Muscle of leg (tissue), 3 donors: ENCODE measurements at regions not wholly inside any gene's neighbourhood (a gene's known extent, or its start where the extent isn't known, plus 50 kb on each side); places are given as distances from the start of the nearest gene placed in this dataset.

Experiments used
- DNase-seq: peaks from one replicate; pipeline ENCODE4 v3.0.0; 2013
- H3K27ac ChIP-seq: one replicate; pipeline ENCODE4 v1.5.1; 2013; ENCODE audit warnings: mild to moderate bottlenecking, low read length, control low read depth
- H3K27me3 ChIP-seq: one replicate; pipeline ENCODE4 v1.6.1; 2013; ENCODE audit warnings: low read length; ENCODE audit not compliant: control insufficient read depth, insufficient read depth
- H3K36me3 ChIP-seq: one replicate; pipeline ENCODE4 v1.6.1; 2013; ENCODE audit warnings: low read length; ENCODE audit not compliant: control insufficient read depth, insufficient read depth
- H3K4me1 ChIP-seq: one replicate; pipeline ENCODE4 v1.6.1; 2013; ENCODE audit warnings: low read length; ENCODE audit not compliant: control insufficient read depth, insufficient read depth
- H3K4me3 ChIP-seq: one replicate; pipeline ENCODE4 v1.5.1; 2013; ENCODE audit warnings: low read length, control low read depth
- H3K9me3 ChIP-seq: replicated peaks from 2 replicates; pipeline ENCODE4 v1.6.1; 2013; ENCODE audit warnings: low read depth, low read length; ENCODE audit not compliant: control insufficient read depth
- WGBS: methylation state at CpG from one replicate; pipeline ENCODE4 v1.1.5; 2013; ENCODE audit warnings: missing lambda C conversion rate; ENCODE audit not compliant: insufficient coverage; 5-methylcytosine and 5-hydroxymethylcytosine counted together

DNA sequence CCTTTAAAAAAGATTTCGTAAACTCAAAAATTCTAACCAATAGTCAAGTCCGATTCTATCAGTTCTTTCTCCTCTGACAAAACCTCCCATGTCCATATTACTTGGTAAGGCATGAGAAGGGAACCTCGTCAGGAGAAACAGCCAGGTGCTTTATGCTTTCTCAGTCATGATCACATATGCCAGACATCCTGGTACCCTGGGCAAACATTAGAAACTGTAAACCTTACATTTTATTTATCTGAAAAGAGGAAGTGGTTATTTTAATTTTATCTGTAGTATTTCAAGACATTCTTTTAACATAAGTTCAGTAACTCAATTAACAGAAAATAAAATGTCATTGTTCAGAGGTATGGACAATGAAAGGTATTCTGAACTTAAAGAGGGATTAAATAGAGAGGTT is 474.8 kb upstream of the GBE1 start:
- H3K27ac ChIP-seq, result no peak overlapping the region
- no peak overlapping the region for H3K4me3 ChIP-seq
- no peaks in the 10 kb centered on the region for H3K9me3 ChIP-seq
- no peaks in the 10 kb centered on the region for H3K27me3 ChIP-seq
- WGBS, result no CpG with 5 or more reads among the region's 3 CpGs
- H3K4me1 ChIP-seq, result no peaks in the 10 kb centered on the region
- no peak for DNase-seq
- no peaks in the 10 kb centered on the region for H3K36me3 ChIP-seq

DNA sequence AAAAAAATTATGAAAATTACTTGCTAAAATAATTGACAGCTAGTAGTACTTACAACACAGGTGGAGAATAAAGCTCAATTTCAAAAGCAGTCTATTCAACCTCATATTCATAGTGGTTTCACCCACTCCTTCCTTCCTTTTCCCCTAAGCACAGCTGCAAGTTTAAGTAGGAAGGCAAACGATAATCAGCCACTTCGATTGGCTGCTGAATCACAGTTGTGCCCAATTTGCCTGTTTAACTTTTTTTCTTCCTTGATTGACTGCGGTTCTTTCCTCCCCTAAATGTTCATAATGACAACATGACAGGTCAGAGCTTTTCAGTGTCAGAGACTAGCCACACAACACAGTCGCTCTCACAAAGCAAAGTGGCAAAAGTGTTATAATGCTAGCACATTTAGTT is 468.0 kb upstream of the GBE1 start:
- H3K9me3 ChIP-seq, result peaks cover 3% of the 10 kb centered on the region
- H3K4me3 ChIP-seq, result no peak overlapping the region
- H3K4me1 ChIP-seq, result no peaks in the 10 kb centered on the region
- no peaks in the 10 kb centered on the region for H3K27me3 ChIP-seq
- 34% methylated on average over 2 of the region's 4 CpGs for WGBS
- DNase-seq, result no peak
- H3K36me3 ChIP-seq, result no peaks in the 10 kb centered on the region
- no peak overlapping the region for H3K27ac ChIP-seq

DNA sequence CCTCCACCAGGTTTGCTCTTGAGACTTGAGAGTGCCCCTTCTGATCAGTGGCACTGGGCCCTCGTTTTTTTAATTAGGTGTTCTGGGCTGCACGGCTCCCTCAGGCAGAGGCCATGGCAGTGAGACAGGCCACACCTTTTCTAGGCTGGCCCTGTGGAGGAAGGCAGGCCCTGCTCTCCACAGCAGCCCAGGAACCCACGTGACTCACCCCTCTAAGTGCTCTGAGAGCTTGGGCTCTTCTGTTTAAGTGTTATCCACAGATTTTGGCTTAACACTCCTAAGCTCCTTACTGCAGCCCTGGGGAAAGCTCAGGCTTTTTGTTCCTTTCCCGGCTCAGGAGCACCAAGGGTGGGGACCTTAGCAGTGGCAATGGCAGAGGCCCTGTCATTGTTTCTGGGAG is 463.2 kb upstream of the GBE1 start:
- no peak for DNase-seq
- WGBS, result 93% methylated on average over 4 of the region's 4 CpGs
- no peaks in the 10 kb centered on the region for H3K36me3 ChIP-seq
- peaks cover 3% of the 10 kb centered on the region for H3K9me3 ChIP-seq
- H3K4me1 ChIP-seq, result no peaks in the 10 kb centered on the region
- H3K27ac ChIP-seq, result no peak overlapping the region
- no peak overlapping the region for H3K4me3 ChIP-seq
- H3K27me3 ChIP-seq, result no peaks in the 10 kb centered on the region

DNA sequence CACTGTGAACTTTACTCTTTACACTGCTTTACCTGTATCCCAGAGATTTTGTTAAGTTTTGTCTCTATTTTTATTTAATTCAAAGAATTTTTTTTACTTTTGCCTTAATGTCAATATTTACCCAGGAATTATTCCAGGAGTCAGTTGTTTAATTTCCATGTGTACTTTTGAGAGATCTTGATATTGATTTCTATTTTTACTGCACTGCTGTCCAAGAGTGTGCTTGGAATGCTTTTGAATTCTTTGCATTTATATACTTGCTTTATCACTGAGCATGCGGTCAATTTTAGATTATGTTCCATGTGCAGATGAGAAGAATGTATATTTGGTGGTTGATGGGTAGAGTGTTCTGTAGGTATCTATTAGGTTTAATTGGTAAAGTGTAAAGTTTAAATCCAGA is 461.0 kb upstream of the GBE1 start:
- Histone ChIP-seq H3K27ac (no peak overlapping the region), H3K36me3 (no peaks in the 10 kb centered on the region), H3K27me3 (no peaks in the 10 kb centered on the region), H3K4me1 (no peaks in the 10 kb centered on the region), H3K9me3 (peaks cover 3% of the 10 kb centered on the region), H3K4me3 (no peak overlapping the region)
- no CpG with 5 or more reads among the region's 1 CpG for WGBS
- no peak for DNase-seq

DNA sequence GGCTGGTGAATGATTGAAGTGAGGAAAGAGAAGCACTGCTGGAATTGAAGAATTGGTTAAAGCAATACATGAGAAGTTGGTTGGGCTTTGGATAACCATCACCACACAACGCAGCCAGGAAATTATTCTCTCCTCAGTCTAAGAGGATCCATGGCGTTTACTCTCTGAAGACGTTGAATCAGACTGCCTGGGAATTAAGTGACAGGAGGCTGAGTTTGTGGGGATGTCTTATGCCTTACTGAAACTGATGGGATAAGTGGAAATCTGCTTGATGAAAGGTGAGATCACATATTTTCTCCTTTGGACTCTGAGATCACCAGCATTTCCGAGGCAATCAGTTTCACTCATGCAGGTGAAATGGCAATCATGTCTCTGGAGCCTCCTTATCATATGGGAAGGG is 456.1 kb upstream of the GBE1 start:
- no peaks in the 10 kb centered on the region for H3K9me3 ChIP-seq
- H3K27ac ChIP-seq, result no peak overlapping the region
- no peak for DNase-seq
- no CpG with 5 or more reads among the region's 4 CpGs for WGBS
- H3K27me3 ChIP-seq, result no peaks in the 10 kb centered on the region
- no peak overlapping the region for H3K4me3 ChIP-seq
- H3K36me3 ChIP-seq, result no peaks in the 10 kb centered on the region
- H3K4me1 ChIP-seq, result no peaks in the 10 kb centered on the region

DNA sequence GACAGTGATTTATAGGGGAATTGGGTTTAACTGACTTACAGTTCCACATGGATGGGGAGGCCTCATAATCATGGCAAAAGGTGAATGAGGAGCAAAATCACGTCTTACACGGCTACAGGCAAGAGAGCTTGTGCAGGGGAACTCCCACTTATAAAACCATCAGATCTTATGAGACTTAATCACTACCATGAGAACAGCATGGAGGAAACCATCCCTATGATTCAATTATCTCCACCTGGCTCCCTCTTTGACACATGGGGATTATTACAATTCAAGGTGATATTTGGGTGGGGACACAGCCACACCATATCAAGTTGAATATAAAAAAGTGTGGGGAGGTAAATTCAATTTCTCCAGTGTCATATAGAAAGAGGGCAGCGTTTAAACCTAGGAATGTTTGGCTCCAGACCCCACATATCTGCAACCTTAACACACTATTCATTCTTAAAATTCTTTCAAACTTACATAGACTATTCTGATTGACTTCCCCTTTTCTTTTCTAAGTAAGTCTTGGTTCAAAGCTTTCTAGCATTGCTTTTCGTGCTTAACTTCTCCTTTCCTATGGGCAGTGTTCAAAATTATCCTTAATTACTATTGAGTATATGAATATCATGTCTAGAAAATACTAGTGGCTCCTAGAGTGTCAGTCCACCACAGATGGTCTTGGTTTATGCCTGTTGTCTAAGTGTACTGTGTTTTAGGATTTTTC is 446.7 kb upstream of the GBE1 start:
- H3K36me3 ChIP-seq, result no peaks in the 10 kb centered on the region
- no CpG with 5 or more reads among the region's 4 CpGs for WGBS
- no peak overlapping the region for H3K4me3 ChIP-seq
- H3K4me1 ChIP-seq, result no peaks in the 10 kb centered on the region
- H3K27me3 ChIP-seq, result no peaks in the 10 kb centered on the region
- no peak overlapping the region for H3K27ac ChIP-seq
- no peaks in the 10 kb centered on the region for H3K9me3 ChIP-seq
- no peak for DNase-seq

DNA sequence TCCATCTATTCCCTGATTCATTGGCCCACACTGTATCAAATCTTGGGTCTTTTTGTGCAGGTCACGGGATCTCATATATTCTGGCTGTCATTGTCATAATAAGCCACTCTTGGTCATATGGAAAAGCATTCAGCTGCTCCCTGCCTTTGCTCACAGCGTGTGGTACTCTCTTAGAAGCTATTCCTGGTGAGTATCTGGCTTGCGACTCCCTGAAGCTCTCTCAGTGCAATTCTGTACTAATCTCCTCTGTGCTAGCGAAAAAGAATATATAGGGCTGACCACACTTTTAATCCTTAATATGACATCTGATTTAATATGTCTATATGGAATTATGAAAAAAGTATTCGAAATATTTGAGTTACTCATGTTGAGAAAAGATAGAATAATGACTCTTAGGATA is 440.8 kb upstream of the GBE1 start:
- Histone ChIP-seq H3K27ac (no peak overlapping the region), H3K36me3 (no peaks in the 10 kb centered on the region), H3K4me3 (no peak overlapping the region), H3K27me3 (no peaks in the 10 kb centered on the region), H3K4me1 (no peaks in the 10 kb centered on the region), H3K9me3 (no peaks in the 10 kb centered on the region)
- peak; percentile 8 for DNase-seq
- 47% methylated on average over 2 of the region's 5 CpGs for WGBS

DNA sequence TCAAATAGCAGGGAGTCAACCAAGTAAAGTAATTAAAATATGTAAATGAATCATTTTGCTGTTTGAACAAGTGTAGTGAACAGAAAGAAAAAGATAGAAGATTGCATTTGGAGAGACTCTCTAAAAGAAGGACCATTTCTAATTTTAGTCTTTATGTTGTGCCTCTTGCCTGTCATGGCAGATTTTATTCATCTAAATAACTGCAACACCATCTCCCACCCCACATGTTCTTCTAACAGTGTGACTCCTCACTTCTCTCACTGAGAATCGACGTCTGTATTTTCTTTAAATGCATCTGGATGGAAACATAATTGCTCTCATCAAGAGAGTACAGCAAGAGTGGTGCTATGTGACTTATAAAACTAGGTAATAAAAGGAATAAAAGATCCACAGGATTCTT is 439.9 kb upstream of the GBE1 start:
- Histone ChIP-seq H3K27me3 (no peaks in the 10 kb centered on the region), H3K27ac (no peak overlapping the region), H3K9me3 (no peaks in the 10 kb centered on the region), H3K4me3 (no peak overlapping the region), H3K4me1 (no peaks in the 10 kb centered on the region), H3K36me3 (no peaks in the 10 kb centered on the region)
- no CpG with 5 or more reads among the region's 2 CpGs for WGBS
- DNase-seq, result no peak

DNA sequence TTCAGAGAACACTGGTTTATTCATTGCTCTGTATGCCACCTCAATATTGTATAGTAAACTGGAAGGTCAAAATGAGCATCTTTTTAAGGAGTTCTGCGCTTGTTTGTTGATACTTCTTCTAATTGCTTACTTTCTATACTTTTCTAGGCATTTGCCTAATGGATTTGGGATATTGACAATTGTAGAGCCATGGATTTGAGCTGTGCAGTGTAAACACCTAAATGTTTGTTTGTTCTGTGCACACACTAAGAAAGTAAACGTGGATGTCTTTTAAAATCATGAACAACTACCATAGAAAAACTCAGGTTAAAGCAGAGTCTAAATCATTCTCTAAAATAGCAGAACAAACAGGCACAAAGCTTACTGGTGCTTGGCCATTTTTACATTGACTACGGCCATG is 436.6 kb upstream of the GBE1 start:
- no peak for DNase-seq
- H3K4me1 ChIP-seq, result no peaks in the 10 kb centered on the region
- WGBS, result no CpG with 5 or more reads among the region's 3 CpGs

DNA sequence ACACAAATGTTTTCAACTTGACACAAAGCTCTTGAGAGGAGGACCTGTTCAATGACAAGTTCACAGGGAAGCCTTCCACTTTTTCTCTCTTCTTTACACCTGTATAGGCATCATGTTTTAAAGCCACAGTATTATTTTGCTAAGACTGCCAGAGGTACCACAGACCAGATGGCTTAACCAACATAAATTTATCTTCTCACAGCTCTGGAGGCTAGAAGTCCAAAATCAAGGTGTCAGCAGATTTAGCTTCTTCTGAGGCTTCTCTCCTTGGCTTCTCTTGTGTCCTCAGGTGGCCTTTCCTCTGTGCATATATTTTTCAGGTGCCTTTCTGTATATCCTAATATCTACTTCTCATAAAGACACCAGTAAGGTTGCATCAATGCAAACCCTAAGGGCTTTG is 435.2 kb upstream of the GBE1 start:
- Histone ChIP-seq H3K9me3 (no peaks in the 10 kb centered on the region), H3K27ac (no peak overlapping the region), H3K27me3 (no peaks in the 10 kb centered on the region), H3K4me1 (no peaks in the 10 kb centered on the region), H3K36me3 (no peaks in the 10 kb centered on the region), H3K4me3 (no peak overlapping the region)
- DNase-seq, result no peak

More for the DNA sequence above, 436.6 kb upstream of the GBE1 start:
- H3K36me3 ChIP-seq, result no peaks in the 10 kb centered on the region
- no peaks in the 10 kb centered on the region for H3K27me3 ChIP-seq
- H3K4me3 ChIP-seq, result no peak overlapping the region
- H3K27ac ChIP-seq, result no peak overlapping the region
- no peaks in the 10 kb centered on the region for H3K9me3 ChIP-seq

DNA sequence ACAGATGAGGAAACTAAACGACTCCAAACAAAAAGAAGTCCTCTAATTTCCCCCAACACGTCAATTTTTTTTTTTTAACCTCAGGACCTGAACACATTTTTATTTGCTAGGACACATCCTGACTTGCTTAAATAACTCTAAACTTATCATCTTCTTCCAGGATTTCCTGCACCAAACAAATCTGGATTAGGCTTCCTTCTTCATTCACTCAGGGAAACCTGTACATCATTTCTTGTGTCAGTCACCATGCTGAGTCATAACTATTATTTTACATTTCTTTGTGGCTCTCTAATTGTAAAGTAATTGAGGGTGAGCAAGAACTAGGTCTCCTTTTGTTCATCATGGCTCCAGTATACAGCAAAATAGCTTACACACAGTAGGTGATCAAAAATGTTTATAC is 433.4 kb upstream of the GBE1 start:
- H3K27me3 ChIP-seq, result no peaks in the 10 kb centered on the region
- no peaks in the 10 kb centered on the region for H3K4me1 ChIP-seq
- H3K9me3 ChIP-seq, result no peaks in the 10 kb centered on the region
- no peaks in the 10 kb centered on the region for H3K36me3 ChIP-seq
- 79% methylated on average over 2 of the region's 2 CpGs for WGBS
- no peak for DNase-seq
- H3K27ac ChIP-seq, result no peak overlapping the region
- no peak overlapping the region for H3K4me3 ChIP-seq
